Suprapubic skin (tissue), 4 donors: ENCODE measurements at regions not wholly inside any gene's neighbourhood (a gene's known extent, or its start where the extent isn't known, plus 50 kb on each side); places are given as distances from the start of the nearest gene placed in this dataset.

Experiments used
- CTCF ChIP-seq, 2 donors: fragments of 200-600 bp in 1 of 2; fragments of 450-650 bp in 1 of 2; sonication (generic) in 1 of 2; IDR thresholded peaks; one replicate each; pipeline ENCODE4 v1.5.1; 2016 to 2019; ENCODE audit warnings: antibody characterized with exemption in 2 of 2, mild to moderate bottlenecking in 1 of 2, moderate library complexity in 1 of 2
- POLR2A ChIP-seq, 2 donors: fragments of 450-650 bp; IDR thresholded peaks; one replicate each; pipeline ENCODE4 v1.6.1; 2017; ENCODE audit warnings: antibody characterized with exemption in 2 of 2, mild to moderate bottlenecking in 2 of 2, moderate library complexity in 2 of 2
- POLR2AphosphoS5 ChIP-seq, 3 donors: sonication (generic); formaldehyde crosslinking; IDR thresholded peaks; one replicate each; pipeline ENCODE4 v1.6.1; 2017; ENCODE audit warnings: antibody characterized with exemption in 3 of 3

- TF ChIP-seq POLR2A (IDR thresholded peaks at IDR 0.05): no peak
- TF ChIP-seq CTCF (IDR thresholded peaks at IDR 0.05): no peak
- no peak for TF ChIP-seq POLR2AphosphoS5 (IDR thresholded peaks at IDR 0.05)
Observed at GRCh38 chr3:72580246-72580756, 267.9 kb downstream of the SHQ1 start.
